ENCODE measurements at regions not wholly inside any gene's neighbourhood (a gene's known extent, or its start where the extent isn't known, plus 50 kb on each side); places are given as distances from the start of the nearest gene placed in this dataset.

- TF ChIP-seq CTCF (IDR thresholded peaks at IDR 0.05): no peak
- TF ChIP-seq POLR2A (IDR thresholded peaks at IDR 0.05): no peak
Observed at GRCh38 chr1:102435483-102435882, 438.8 kb upstream of the OLFM3 start.

Measured in Peyer's patch (tissue), 4 donors.